ENCODE measurements at regions not wholly inside any gene's neighbourhood (a gene's known extent, or its start where the extent isn't known, plus 50 kb on each side); places are given as distances from the start of the nearest gene placed in this dataset.

GRCh38 chr11:112786886-112787530 is 174.2 kb upstream of the NCAM1 start:
- no peak for TF ChIP-seq CTCF (IDR thresholded peaks at IDR 0.05; ENCODE audit: low read depth, low read length)
- no peaks in the 10 kb centered on the region for H3K36me3 ChIP-seq
- H3K27ac ChIP-seq = no peak overlapping the region
- DNase-seq = no peak
- no peaks in the 10 kb centered on the region for H3K9me3 ChIP-seq (ENCODE audit: severe bottlenecking)
- no peaks in the 10 kb centered on the region for H3K27me3 ChIP-seq (ENCODE audit: insufficient read depth, low read depth, severe bottlenecking)
- no peak overlapping the region for H3K4me3 ChIP-seq (ENCODE audit: low read depth, low read length)

- no peak for TF ChIP-seq CTCF (IDR thresholded peaks at IDR 0.05; ENCODE audit: low read depth, low read length)
- no peak overlapping the region for H3K27ac ChIP-seq
- DNase-seq = no peak
- H3K4me3 ChIP-seq (ENCODE audit: low read depth, low read length) = no peak overlapping the region
- H3K9me3 ChIP-seq (ENCODE audit: severe bottlenecking) = no peaks in the 10 kb centered on the region
- H3K27me3 ChIP-seq (ENCODE audit: insufficient read depth, low read depth, severe bottlenecking) = no peaks in the 10 kb centered on the region
- H3K36me3 ChIP-seq = no peaks in the 10 kb centered on the region
Measured at GRCh38 chr11:112789481-112789880, 171.7 kb upstream of the NCAM1 start.

- DNase-seq = no peak
- H3K9me3 ChIP-seq (ENCODE audit: severe bottlenecking) = no peaks in the 10 kb centered on the region
- H3K27ac ChIP-seq = no peak overlapping the region
- no peak for TF ChIP-seq CTCF (IDR thresholded peaks at IDR 0.05; ENCODE audit: low read depth, low read length)
- H3K4me3 ChIP-seq (ENCODE audit: low read depth, low read length) = no peak overlapping the region
- no peaks in the 10 kb centered on the region for H3K36me3 ChIP-seq
- no peaks in the 10 kb centered on the region for H3K27me3 ChIP-seq (ENCODE audit: insufficient read depth, low read depth, severe bottlenecking)
Measured at GRCh38 chr11:112790286-112790685, 170.9 kb upstream of the NCAM1 start.

GRCh38 chr11:112792070-112792469 is 169.2 kb upstream of the NCAM1 start:
- TF ChIP-seq CTCF (IDR thresholded peaks at IDR 0.05; ENCODE audit: low read depth, low read length) = no peak
- no peak overlapping the region for H3K4me3 ChIP-seq (ENCODE audit: low read depth, low read length)
- H3K9me3 ChIP-seq (ENCODE audit: severe bottlenecking) = no peaks in the 10 kb centered on the region
- DNase-seq = no peak
- no peak overlapping the region for H3K27ac ChIP-seq
- H3K27me3 ChIP-seq (ENCODE audit: insufficient read depth, low read depth, severe bottlenecking) = no peaks in the 10 kb centered on the region
- H3K36me3 ChIP-seq = no peaks in the 10 kb centered on the region

GRCh38 chr11:112793416-112793815 is 167.8 kb upstream of the NCAM1 start:
- Histone ChIP-seq H3K27me3 (ENCODE audit: insufficient read depth, low read depth, severe bottlenecking) (no peaks in the 10 kb centered on the region), H3K4me3 (ENCODE audit: low read depth, low read length) (no peak overlapping the region)

More at GRCh38 chr11:112793416-112793815, 167.8 kb upstream of the NCAM1 start:
- no peak for DNase-seq
- no peak for TF ChIP-seq CTCF (IDR thresholded peaks at IDR 0.05; ENCODE audit: low read depth, low read length)
- H3K27ac ChIP-seq = no peak overlapping the region
- H3K36me3 ChIP-seq = no peaks in the 10 kb centered on the region
- H3K9me3 ChIP-seq (ENCODE audit: severe bottlenecking) = no peaks in the 10 kb centered on the region
